ENCODE measurements at regions not wholly inside any gene's neighbourhood (a gene's known extent, or its start where the extent isn't known, plus 50 kb on each side); places are given as distances from the start of the nearest gene placed in this dataset.
"Not testable (repeated sequence)": the region's sequence is repeated elsewhere in the genome, so short reads cannot be mapped to it uniquely, and the experiment has no call there.

GRCh38 chr18:997499-997898, 92.8 kb downstream of the ADCYAP1 start:
- DNase-seq (ENCODE audit: low read depth in 3 of 3) = no peak

GRCh38 chr18:998936-999335, 94.3 kb downstream of the ADCYAP1 start:
- DNase-seq (ENCODE audit: low read depth in 3 of 3) = no peak

- no peak for DNase-seq (ENCODE audit: low read depth in 3 of 3)
These were observed 98.0 kb downstream of the ADCYAP1 start for GRCh38 chr18:1002653-1003178.

- DNase-seq (ENCODE audit: low read depth in 3 of 3) = no peak
These were observed 98.8 kb downstream of the ADCYAP1 start for GRCh38 chr18:1003499-1003898.

- DNase-seq (ENCODE audit: low read depth in 3 of 3) = no peak
These were observed 101.6 kb downstream of the ADCYAP1 start for GRCh38 chr18:1006304-1006703.

GRCh38 chr18:1006965-1007364, 102.3 kb downstream of the ADCYAP1 start:
- DNase-seq (ENCODE audit: low read depth in 3 of 3) = no peak

GRCh38 chr18:1011349-1011748, 106.7 kb downstream of the ADCYAP1 start:
- no peak for DNase-seq (ENCODE audit: low read depth in 3 of 3)

- no peak for DNase-seq (ENCODE audit: low read depth in 3 of 3)
These were observed 108.1 kb downstream of the ADCYAP1 start for GRCh38 chr18:1012775-1013174.

GRCh38 chr18:1013951-1014350, 109.3 kb downstream of the ADCYAP1 start:
- DNase-seq (ENCODE audit: low read depth in 3 of 3) = no peak

GRCh38 chr18:1014509-1014908, 109.8 kb downstream of the ADCYAP1 start:
- DNase-seq (ENCODE audit: low read depth in 3 of 3) = no peak

GRCh38 chr18:1014951-1015624, 110.4 kb downstream of the ADCYAP1 start:
- no peak for DNase-seq (ENCODE audit: low read depth in 3 of 3)

GRCh38 chr18:1015777-1016176, 111.1 kb downstream of the ADCYAP1 start:
- DNase-seq (ENCODE audit: low read depth in 3 of 3) = no peak

GRCh38 chr18:1017227-1018058, 112.8 kb downstream of the ADCYAP1 start:
- no peak for DNase-seq (ENCODE audit: low read depth in 3 of 3)

GRCh38 chr18:1018181-1018681, 113.6 kb downstream of the ADCYAP1 start:
- DNase-seq (ENCODE audit: low read depth in 3 of 3) = no peak

GRCh38 chr18:1019191-1019590, 114.5 kb downstream of the ADCYAP1 start:
- no peak for DNase-seq (ENCODE audit: low read depth in 3 of 3)

GRCh38 chr18:1020731-1021344, 116.2 kb downstream of the ADCYAP1 start:
- no peak for DNase-seq (ENCODE audit: low read depth in 3 of 3)

GRCh38 chr18:1026930-1027329, 122.3 kb downstream of the ADCYAP1 start:
- no peak for DNase-seq (ENCODE audit: low read depth in 3 of 3)

GRCh38 chr18:1033092-1033491, 128.4 kb downstream of the ADCYAP1 start:
- not testable (repeated sequence) for DNase-seq (ENCODE audit: low read depth in 3 of 3)

- DNase-seq (ENCODE audit: low read depth in 3 of 3) = no peak
These were observed 130.3 kb downstream of the ADCYAP1 start for GRCh38 chr18:1034971-1035370.

GRCh38 chr18:1036926-1037325, 132.3 kb downstream of the ADCYAP1 start:
- no peak for DNase-seq (ENCODE audit: low read depth in 3 of 3)

- DNase-seq (ENCODE audit: low read depth in 3 of 3) = no peak
These were observed 133.1 kb downstream of the ADCYAP1 start for GRCh38 chr18:1037776-1038175.

GRCh38 chr18:1039421-1039820, 134.8 kb downstream of the ADCYAP1 start:
- DNase-seq (ENCODE audit: low read depth in 3 of 3) = no peak

All from stimulated activated CD4-positive, alpha-beta T cell treated with anti-CD3 and anti-CD28 coated beads, TNF-alpha, amount 100 ng/mL, for 4 hours (primary cell).